ENCODE measurements at regions not wholly inside any gene's neighbourhood (a gene's known extent, or its start where the extent isn't known, plus 50 kb on each side); places are given as distances from the start of the nearest gene placed in this dataset.

DNA sequence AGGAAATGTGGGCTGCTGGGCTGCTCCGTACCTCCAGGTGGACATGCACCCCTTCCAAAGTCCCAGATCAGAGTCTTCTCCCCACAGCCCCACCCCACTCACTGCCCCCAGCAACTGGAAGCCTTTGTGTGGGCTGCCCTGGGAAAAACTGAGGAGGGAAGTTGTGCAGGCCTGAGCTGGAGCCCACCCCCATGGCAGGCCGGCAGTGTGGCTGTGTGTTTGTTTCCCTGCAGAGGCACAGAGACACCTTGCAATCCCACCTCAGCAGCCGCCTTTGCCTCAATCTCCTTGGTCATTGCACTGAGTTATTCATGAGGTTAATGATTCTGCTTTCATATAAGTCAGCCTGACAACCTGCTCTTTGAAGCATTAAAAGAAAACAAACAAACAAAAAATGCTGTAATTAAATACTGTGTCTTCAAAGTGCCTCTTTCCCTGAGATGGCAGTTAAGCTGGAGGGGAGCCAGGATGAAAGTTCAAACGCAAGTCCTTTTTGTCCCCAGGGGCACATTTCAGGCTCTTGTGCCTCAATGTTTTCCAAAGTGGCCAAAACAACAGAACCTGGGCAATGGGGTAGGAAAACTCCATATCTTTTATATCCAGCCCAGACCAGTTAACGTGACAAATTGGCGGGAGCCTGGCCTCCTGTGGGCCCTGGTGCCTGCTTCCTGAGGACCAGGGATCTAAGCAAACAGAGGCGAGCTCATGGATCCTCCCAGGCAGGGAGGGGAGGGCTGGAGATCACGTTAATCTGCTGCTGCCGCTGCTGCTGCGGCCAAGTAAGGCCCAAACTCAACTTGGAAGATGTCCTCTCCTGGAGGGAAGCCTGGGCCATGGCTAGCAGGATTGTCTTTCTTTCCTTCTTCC is 51.9 kb upstream of the TSPAN11 start:
- no peak for DNase-seq (ENCODE audit: low read depth)

DNA sequence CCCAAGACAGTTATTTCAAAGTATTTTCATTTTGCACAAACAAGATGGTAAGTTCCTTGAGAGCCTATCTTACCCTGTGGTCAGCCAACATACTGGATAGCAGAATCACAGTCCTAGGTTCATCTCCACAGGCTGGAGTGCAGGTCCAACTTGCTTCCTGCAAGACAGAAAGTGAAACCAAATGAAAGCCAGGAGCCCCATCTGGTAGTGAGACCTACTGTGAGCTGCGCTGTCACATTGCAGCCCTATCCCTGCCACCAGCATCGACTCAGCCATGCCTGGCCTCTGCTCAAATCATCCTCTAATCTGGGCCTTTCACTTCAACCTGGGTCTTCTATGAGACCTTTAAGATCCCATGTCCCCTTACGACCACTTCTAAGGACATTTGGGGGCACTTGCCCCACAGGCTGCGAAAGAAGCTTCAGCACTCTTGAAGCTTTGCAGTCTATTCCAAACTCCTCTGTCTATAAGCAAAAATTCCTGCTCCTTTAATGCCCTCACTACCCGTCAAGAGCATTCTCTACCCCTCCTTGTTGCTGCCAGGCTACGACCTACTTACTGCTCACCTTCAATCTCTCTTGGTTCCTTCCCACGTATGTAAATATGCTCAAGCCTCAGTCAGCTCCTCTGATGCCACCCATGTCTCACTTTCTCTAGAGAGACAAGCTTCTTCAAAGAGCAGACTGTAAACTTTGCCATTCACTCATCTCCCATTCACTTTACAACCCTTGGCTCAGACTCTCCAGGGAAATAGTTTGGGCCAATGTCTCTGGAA is 55.9 kb upstream of the TSPAN11 start:
- DNase-seq (ENCODE audit: low read depth): no peak

DNA sequence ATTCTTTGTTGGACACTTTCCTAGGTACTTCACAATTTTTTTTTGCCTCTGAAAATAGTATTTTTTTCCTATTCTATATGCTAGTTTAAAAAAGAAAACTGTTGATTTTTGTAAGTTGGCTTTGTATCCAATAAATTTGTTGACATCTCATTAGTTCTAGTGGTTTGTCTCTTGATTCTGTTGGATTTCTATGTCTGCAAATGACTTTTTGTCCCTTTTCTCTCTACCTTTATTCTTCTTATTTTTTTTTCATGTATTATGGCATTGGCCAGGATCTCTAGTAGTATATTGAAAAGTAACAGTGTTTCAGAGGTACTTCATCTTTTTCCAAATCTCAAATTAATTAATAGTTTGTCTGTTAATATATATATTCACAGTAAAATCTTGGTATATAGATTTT is 59.1 kb upstream of the TSPAN11 start:
- DNase-seq (ENCODE audit: low read depth): no peak

- DNase-seq (ENCODE audit: low read depth): no peak
Measured at GRCh38 chr12:30866256-30866655, 60.3 kb upstream of the TSPAN11 start.

GRCh38 chr12:30863839-30864238 is 62.7 kb upstream of the TSPAN11 start:
- DNase-seq (ENCODE audit: low read depth): no peak

- no peak for DNase-seq (ENCODE audit: low read depth)
Measured at GRCh38 chr12:30862486-30862885, 64.1 kb upstream of the TSPAN11 start.

DNA sequence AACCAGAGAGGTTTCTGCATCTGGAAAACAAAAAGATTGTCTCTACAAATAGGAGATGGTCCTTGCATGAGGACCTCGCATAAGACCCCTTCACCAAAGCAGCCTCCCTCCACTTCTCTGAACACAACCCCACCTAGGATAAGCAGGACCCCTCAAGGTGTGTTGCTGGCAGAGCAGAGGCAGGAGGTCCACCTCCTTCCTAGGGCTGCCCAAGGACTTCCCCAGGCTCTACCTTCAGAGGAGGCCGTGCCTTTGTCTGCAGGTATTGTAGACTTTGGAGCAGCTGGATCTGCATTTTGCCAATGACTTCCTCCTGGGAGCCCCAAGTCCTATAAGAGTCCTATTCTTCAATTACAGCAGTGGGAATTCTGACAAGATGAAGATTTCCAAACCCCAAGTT is 67.3 kb upstream of the TSPAN11 start:
- no peak for DNase-seq (ENCODE audit: low read depth)

DNA sequence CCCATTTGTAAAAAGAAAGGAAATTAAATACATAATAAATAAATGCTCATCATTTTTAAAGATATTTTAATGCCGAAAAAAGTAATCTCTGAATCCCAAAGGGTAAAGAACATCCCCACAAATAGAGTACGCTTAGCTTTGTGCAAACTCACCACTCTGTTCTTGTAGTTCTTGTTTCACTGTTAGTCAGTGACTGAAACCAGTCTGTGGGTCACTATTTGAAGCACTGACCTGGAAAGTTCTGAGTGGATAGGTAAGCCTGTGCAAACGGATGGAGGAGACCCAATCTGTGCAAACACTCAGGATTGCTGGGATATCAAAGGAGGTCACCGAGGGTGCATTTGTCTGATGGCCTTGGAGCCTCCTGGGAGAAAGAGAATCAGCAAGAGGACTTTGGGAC is 68.1 kb upstream of the TSPAN11 start:
- DNase-seq (ENCODE audit: low read depth): no peak

GRCh38 chr12:30853561-30854133 is 72.9 kb upstream of the TSPAN11 start:
- DNase-seq (ENCODE audit: low read depth): no peak

GRCh38 chr12:30850684-30851083 is 75.9 kb upstream of the TSPAN11 start:
- DNase-seq (ENCODE audit: low read depth): no peak

GRCh38 chr12:30847259-30847658 is 79.3 kb upstream of the TSPAN11 start:
- DNase-seq (ENCODE audit: low read depth): no peak

- DNase-seq (ENCODE audit: low read depth): no peak
Measured at GRCh38 chr12:30846776-30847175, 79.8 kb upstream of the TSPAN11 start.

DNA sequence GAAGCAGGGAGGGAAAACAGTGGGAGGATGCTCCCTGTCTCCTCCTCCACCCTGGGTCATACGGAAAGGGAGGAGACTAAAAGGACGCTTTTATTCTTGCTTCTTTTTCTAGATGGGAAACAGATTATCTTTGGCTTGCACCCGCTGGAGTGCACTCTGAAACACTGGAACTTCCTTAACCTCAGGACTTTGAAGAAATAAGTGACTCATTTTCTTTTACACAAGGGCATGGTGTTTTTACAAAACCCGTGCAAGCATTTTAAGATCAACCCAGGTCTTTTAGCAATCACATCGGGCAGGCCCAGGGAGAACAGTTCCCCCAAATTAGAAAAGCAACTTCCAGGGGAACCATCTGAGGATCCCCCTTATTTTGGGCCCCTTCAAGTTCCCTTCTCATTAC is 80.9 kb upstream of the TSPAN11 start:
- DNase-seq (ENCODE audit: low read depth): no peak

DNA sequence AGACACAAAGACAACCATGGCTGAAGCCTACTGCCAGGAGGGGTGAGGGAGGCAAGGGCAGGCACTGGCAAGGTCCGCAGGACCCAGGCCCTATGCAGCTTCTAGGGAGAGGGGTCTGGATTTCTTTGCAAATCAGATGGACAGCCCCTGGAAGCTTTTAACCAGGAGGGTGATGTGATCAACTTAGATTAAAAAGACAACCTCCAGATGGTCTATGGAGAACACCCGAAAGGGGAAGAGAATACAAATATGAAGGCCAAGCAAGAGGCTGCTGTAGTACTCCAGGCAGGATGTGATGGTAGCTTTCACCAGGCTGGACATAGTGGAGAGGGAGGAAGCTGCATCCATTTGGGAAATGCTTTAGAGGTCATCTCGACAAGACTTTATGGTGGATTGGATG is 83.3 kb upstream of the TSPAN11 start:
- DNase-seq (ENCODE audit: low read depth): no peak

- no peak for DNase-seq (ENCODE audit: low read depth)
Measured at GRCh38 chr12:30840715-30841114, 85.8 kb upstream of the TSPAN11 start.

DNA sequence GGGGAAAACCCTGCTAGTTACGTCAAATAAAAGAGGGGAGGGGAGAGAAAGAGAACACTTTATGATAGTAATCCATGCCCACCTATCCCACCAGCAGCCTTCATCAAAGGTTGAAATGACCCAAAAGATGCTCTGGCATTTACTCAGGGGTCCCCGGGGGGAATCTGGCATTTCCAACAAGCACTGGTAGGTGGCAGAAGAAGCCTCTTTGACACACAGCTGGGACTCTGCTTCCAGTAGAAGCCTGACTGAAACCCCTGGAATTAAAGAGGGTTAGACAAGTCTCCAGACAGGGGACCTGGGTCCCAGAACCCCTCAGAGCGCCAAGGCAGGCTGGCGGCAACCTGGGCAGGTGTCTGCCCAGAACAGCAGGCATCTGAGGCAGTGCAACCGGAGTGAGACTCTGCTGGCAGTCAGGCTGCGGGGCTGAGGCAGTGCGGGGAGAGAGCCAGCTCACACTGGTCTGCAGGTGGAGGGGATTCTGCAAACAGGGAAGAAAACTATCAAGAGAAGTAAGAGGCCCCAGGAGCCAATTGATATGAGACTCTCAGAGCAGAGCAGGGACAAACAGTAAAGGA is 85.0 kb upstream of the CAPRIN2 start:
- DNase-seq (ENCODE audit: low read depth): no peak

- no peak for DNase-seq (ENCODE audit: low read depth)
Measured at GRCh38 chr12:30837595-30837994, 82.8 kb upstream of the CAPRIN2 start.

GRCh38 chr12:30836656-30837445 is 82.1 kb upstream of the CAPRIN2 start:
- DNase-seq (ENCODE audit: low read depth): no peak

DNA sequence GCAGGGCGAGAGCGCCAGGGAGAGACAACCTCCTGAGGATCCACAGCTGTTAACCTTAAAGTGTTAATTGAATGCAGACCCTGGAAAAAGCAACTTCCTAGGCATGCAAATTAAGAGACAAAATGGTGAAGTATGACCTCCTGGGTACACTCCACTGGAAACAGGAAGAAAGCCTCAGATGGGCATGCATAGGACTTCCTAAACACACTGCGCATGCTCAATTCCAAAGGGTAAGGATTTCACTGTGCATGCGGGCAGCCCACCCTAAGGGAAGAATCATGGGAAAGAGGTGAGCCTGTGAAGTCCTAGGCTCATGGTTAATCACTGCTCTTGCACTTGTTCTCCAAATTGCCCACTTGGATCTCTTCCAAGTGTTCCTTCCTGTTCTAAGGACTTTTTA is 80.5 kb upstream of the CAPRIN2 start:
- no peak for DNase-seq (ENCODE audit: low read depth)

GRCh38 chr12:30830751-30831150 is 76.0 kb upstream of the CAPRIN2 start:
- DNase-seq (ENCODE audit: low read depth): no peak

DNA sequence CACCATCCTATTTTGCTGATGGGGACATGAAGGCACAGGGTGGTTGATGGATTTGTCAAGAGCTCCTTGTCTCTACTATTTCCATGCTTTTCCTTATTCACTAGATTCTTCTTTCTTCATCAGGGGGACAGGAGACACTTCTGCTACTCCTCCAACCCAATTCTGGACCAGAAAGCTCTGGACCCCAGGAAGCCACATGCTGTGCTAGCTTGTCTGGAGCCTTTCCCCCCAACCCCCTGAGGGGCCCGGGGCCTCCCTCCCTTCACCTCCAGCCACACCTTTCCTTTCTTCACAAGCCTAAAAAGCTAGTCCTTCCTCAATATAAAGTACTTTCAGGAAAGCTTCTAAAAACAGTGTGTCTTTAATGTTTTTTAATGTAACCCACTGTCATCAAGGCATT is 75.1 kb upstream of the CAPRIN2 start:
- DNase-seq (ENCODE audit: low read depth): no peak

DNA sequence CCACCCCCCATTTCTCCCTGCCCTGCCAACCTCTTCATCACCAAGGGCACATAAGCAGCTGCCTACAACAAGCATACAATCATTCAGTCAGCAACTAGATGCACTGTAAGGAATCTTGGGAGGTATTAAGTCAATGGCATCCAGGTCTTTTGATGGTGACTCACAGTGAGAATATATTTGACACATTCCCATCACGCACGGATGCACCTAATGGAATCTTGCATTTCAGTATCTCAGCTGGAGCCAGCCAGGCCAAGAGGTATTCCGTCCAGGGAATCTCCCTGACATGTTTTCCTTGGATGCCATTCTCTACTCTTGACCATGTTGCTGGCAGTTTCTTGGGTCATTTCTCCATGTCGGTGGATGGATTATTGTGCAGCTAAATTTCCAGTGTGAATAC is 73.9 kb upstream of the CAPRIN2 start:
- no peak for DNase-seq (ENCODE audit: low read depth)

All from activated T-helper 9 cell treated with anti-CD3 and anti-CD28 coated beads, Interleukin-2, amount 50 U/mL, for 16 hours (primary cell).